ENCODE measurements at regions not wholly inside any gene's neighbourhood (a gene's known extent, or its start where the extent isn't known, plus 50 kb on each side); places are given as distances from the start of the nearest gene placed in this dataset.

- TF ChIP-seq TAF1 (IDR thresholded peaks at IDR 0.05; ENCODE audit: borderline replicate concordance, insufficient read depth, low read length) (no peak), POLR2AphosphoS5 (IDR thresholded peaks at IDR 0.05; ENCODE audit: low read depth, low read length) (no peak), SIN3A (IDR thresholded peaks at IDR 0.05; ENCODE audit: borderline replicate concordance, insufficient read depth, low read length) (no peak), REST (IDR thresholded peaks at IDR 0.05; ENCODE audit: insufficient read depth in 1 of 2, low read depth in 2 of 2, low read length in 2 of 2) (no peak)
Measured at GRCh38 chr1:208631506-208631905, 387.3 kb upstream of the PLXNA2 start.

Data from PFSK-1 (cell line).